Activated T-helper 1 cell treated with anti-CD3 and anti-CD28 coated beads, Interleukin-12 subunit alpha, Interleukin-12 subunit beta, Interleukin-2, Interleukin-4 antibody, amounts not matched to agents 30 ng/mL and 10 ng/mL and 1 ng/mL, durations not matched to agents 14 hours and 24 hours and 36 hours (primary cell): ENCODE measurements at regions not wholly inside any gene's neighbourhood (a gene's known extent, or its start where the extent isn't known, plus 50 kb on each side); places are given as distances from the start of the nearest gene placed in this dataset.

Experiments
- DNase-seq: peaks from one replicate; pipeline ENCODE4 v3.0.0; 2021; ENCODE audit warnings: low spot score
- H3K27ac Mint-ChIP-seq: one replicate; pipeline ENCODE4 v1.8.0; 2021; ENCODE audit warnings: mild to moderate bottlenecking, mixed read lengths
- H3K27me3 Mint-ChIP-seq: one replicate; pipeline ENCODE4 v1.8.0; 2022; ENCODE audit warnings: mild to moderate bottlenecking, moderate library complexity, mixed read lengths; ENCODE audit not compliant: insufficient read depth
- H3K36me3 Mint-ChIP-seq: one replicate; pipeline ENCODE4 v1.8.0; 2021; ENCODE audit warnings: low read depth, mixed read lengths
- H3K4me1 Mint-ChIP-seq: one replicate; pipeline ENCODE4 v1.8.0; 2021; ENCODE audit warnings: low read depth, mixed read lengths
- H3K4me3 Mint-ChIP-seq: one replicate; pipeline ENCODE4 v1.8.0; 2021; ENCODE audit warnings: mild to moderate bottlenecking, moderate library complexity, mixed read lengths
- H3K9me3 Mint-ChIP-seq: one replicate; pipeline ENCODE4 v1.8.0; 2021; ENCODE audit warnings: mixed read lengths
- intact Hi-C: fragments of 100-400 bp; cut with micrococcal nuclease; formaldehyde crosslinking; loops from one replicate; pipeline ENCODE4 v1.15.1; 2024

- H3K9me3 Mint-ChIP-seq, result no peaks in the 10 kb centered on the region
- H3K36me3 Mint-ChIP-seq, result no peaks in the 10 kb centered on the region
- H3K27ac Mint-ChIP-seq, result no peak overlapping the region
- intact Hi-C loops, result no loop called here
- H3K27me3 Mint-ChIP-seq, result no peaks in the 10 kb centered on the region
- DNase-seq, result no peak
- H3K4me3 Mint-ChIP-seq, result no peak overlapping the region
- H3K4me1 Mint-ChIP-seq, result no peaks in the 10 kb centered on the region
Observed at GRCh38 chr5:43875741-43876140, 272.8 kb downstream of the NNT start.

- intact Hi-C loops, result no loop called here
- H3K27me3 Mint-ChIP-seq, result no peaks in the 10 kb centered on the region
- no peaks in the 10 kb centered on the region for H3K9me3 Mint-ChIP-seq
- no peaks in the 10 kb centered on the region for H3K4me1 Mint-ChIP-seq
- H3K27ac Mint-ChIP-seq, result no peak overlapping the region
- H3K4me3 Mint-ChIP-seq, result no peak overlapping the region
- no peaks in the 10 kb centered on the region for H3K36me3 Mint-ChIP-seq
- no peak for DNase-seq
Observed at GRCh38 chr5:43874772-43875171, 271.8 kb downstream of the NNT start.

GRCh38 chr5:43873791-43874190 is 270.8 kb downstream of the NNT start:
- no peaks in the 10 kb centered on the region for H3K9me3 Mint-ChIP-seq
- DNase-seq, result no peak
- no peak overlapping the region for H3K27ac Mint-ChIP-seq
- no peaks in the 10 kb centered on the region for H3K4me1 Mint-ChIP-seq
- no peak overlapping the region for H3K4me3 Mint-ChIP-seq
- intact Hi-C loops, result no loop called here
- no peaks in the 10 kb centered on the region for H3K27me3 Mint-ChIP-seq
- no peaks in the 10 kb centered on the region for H3K36me3 Mint-ChIP-seq

GRCh38 chr5:43859309-43859708 is 256.3 kb downstream of the NNT start:
- H3K4me1 Mint-ChIP-seq, result no peaks in the 10 kb centered on the region
- no peaks in the 10 kb centered on the region for H3K27me3 Mint-ChIP-seq
- H3K27ac Mint-ChIP-seq, result no peak overlapping the region
- intact Hi-C loops, result no loop called here
- H3K9me3 Mint-ChIP-seq, result no peaks in the 10 kb centered on the region
- DNase-seq, result no peak
- no peaks in the 10 kb centered on the region for H3K36me3 Mint-ChIP-seq
- H3K4me3 Mint-ChIP-seq, result no peak overlapping the region

GRCh38 chr5:43855452-43855851 is 252.5 kb downstream of the NNT start:
- no peaks in the 10 kb centered on the region for H3K27me3 Mint-ChIP-seq
- H3K27ac Mint-ChIP-seq, result no peak overlapping the region
- H3K4me3 Mint-ChIP-seq, result no peak overlapping the region
- H3K36me3 Mint-ChIP-seq, result no peaks in the 10 kb centered on the region
- no peaks in the 10 kb centered on the region for H3K4me1 Mint-ChIP-seq
- intact Hi-C loops, result no loop called here
- DNase-seq, result no peak
- H3K9me3 Mint-ChIP-seq, result no peaks in the 10 kb centered on the region

GRCh38 chr5:43854697-43855292 is 251.8 kb downstream of the NNT start:
- Mint-ChIP-seq H3K27me3 (no peaks in the 10 kb centered on the region), H3K27ac (no peak overlapping the region), H3K9me3 (no peaks in the 10 kb centered on the region), H3K4me1 (no peaks in the 10 kb centered on the region), H3K4me3 (no peak overlapping the region), H3K36me3 (no peaks in the 10 kb centered on the region)
- intact Hi-C loops, result no loop called here
- no peak for DNase-seq

GRCh38 chr5:43852279-43852678 is 249.3 kb downstream of the NNT start:
- Mint-ChIP-seq H3K36me3 (no peaks in the 10 kb centered on the region), H3K27ac (no peak overlapping the region), H3K4me1 (no peaks in the 10 kb centered on the region), H3K27me3 (no peaks in the 10 kb centered on the region), H3K9me3 (no peaks in the 10 kb centered on the region), H3K4me3 (no peak overlapping the region)
- no peak for DNase-seq
- intact Hi-C loops, result no loop called here

- H3K27me3 Mint-ChIP-seq, result no peaks in the 10 kb centered on the region
- DNase-seq, result no peak
- no peaks in the 10 kb centered on the region for H3K9me3 Mint-ChIP-seq
- no peaks in the 10 kb centered on the region for H3K36me3 Mint-ChIP-seq
- intact Hi-C loops, result no loop called here
- no peak overlapping the region for H3K27ac Mint-ChIP-seq
- no peaks in the 10 kb centered on the region for H3K4me1 Mint-ChIP-seq
- no peak overlapping the region for H3K4me3 Mint-ChIP-seq
Observed at GRCh38 chr5:43851741-43852140, 248.8 kb downstream of the NNT start.

GRCh38 chr5:43840424-43841125 is 237.6 kb downstream of the NNT start:
- Mint-ChIP-seq H3K27ac (no peak overlapping the region), H3K36me3 (no peaks in the 10 kb centered on the region), H3K9me3 (no peaks in the 10 kb centered on the region), H3K4me1 (no peaks in the 10 kb centered on the region), H3K27me3 (no peaks in the 10 kb centered on the region), H3K4me3 (no peak overlapping the region)
- intact Hi-C loops, result no loop called here
- DNase-seq, result no peak

GRCh38 chr5:43839218-43839617 is 236.2 kb downstream of the NNT start:
- Mint-ChIP-seq H3K4me1 (no peaks in the 10 kb centered on the region), H3K36me3 (no peaks in the 10 kb centered on the region), H3K4me3 (no peak overlapping the region), H3K27ac (no peak overlapping the region), H3K9me3 (no peaks in the 10 kb centered on the region), H3K27me3 (no peaks in the 10 kb centered on the region)
- intact Hi-C loops, result no loop called here
- DNase-seq, result no peak

GRCh38 chr5:43837996-43838395 is 235.0 kb downstream of the NNT start:
- H3K36me3 Mint-ChIP-seq, result no peaks in the 10 kb centered on the region
- DNase-seq, result no peak
- no peak overlapping the region for H3K27ac Mint-ChIP-seq
- H3K9me3 Mint-ChIP-seq, result no peaks in the 10 kb centered on the region
- H3K4me1 Mint-ChIP-seq, result no peaks in the 10 kb centered on the region
- H3K4me3 Mint-ChIP-seq, result no peak overlapping the region
- intact Hi-C loops, result no loop called here
- no peaks in the 10 kb centered on the region for H3K27me3 Mint-ChIP-seq

GRCh38 chr5:43837091-43837490 is 234.1 kb downstream of the NNT start:
- Mint-ChIP-seq H3K4me3 (no peak overlapping the region), H3K36me3 (no peaks in the 10 kb centered on the region), H3K4me1 (no peaks in the 10 kb centered on the region), H3K27ac (no peak overlapping the region), H3K27me3 (no peaks in the 10 kb centered on the region), H3K9me3 (no peaks in the 10 kb centered on the region)
- no peak for DNase-seq
- intact Hi-C loops, result no loop called here

- H3K4me1 Mint-ChIP-seq, result no peaks in the 10 kb centered on the region
- no peak for DNase-seq
- H3K4me3 Mint-ChIP-seq, result no peak overlapping the region
- intact Hi-C loops, result no loop called here
- H3K27me3 Mint-ChIP-seq, result peaks cover 2% of the 10 kb centered on the region
- H3K27ac Mint-ChIP-seq, result no peak overlapping the region
- H3K36me3 Mint-ChIP-seq, result no peaks in the 10 kb centered on the region
- no peaks in the 10 kb centered on the region for H3K9me3 Mint-ChIP-seq
Observed at GRCh38 chr5:43833961-43834360, 231.0 kb downstream of the NNT start.
